RPMI8226 (cell line): ENCODE measurements at regions not wholly inside any gene's neighbourhood (a gene's known extent, or its start where the extent isn't known, plus 50 kb on each side); places are given as distances from the start of the nearest gene placed in this dataset.

Experiments used
- DNase-seq: peaks from one replicate; pipeline ENCODE4 v3.0.0-alpha.2; 2015

DNA sequence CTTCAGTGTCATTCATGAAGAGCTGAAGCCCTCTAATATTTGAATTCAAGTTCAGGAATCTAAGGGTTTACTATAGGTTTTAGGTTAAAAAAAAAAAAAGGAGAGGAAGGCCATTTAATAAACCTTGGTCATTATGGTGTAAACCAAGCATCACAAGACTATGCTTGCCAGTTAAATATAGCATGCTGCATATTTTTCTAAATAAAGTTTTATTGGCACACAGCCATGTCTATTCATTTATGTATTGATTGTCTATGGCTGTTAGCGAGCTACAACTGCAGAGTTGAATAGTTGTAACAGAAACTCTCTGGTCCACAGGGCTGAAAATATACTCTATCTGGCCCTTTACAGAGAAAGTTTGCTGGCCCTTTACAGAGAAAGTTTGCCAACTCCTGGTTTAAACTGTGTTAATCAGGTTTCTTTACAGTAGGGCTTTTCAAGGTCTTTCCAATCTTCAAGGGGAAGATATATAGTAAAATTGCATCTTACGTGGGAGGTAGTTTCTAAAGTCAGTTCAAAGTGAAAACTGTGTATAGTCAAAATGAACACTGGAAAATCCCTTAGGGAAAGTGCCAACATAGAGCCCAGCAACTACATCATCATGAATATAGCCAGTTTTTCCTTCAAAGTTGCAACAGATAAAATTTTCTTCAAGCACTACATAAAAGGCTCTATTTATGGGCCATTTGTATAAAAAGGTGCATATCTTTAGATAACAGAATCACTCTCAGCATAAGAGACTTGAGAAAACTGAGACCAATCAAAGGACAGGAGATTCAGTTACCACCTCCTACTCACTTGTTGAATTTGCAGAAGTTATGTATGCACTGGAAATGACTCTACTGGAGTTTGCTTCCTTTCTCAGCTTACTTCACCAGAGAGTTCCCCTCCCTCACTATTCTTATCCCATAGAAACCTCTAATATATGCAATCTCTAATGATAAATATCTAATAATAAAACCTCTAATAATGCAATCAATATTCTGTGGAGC, 49.7 kb upstream of the FRMD4B start:
- no peak for DNase-seq
